ENCODE measurements at regions not wholly inside any gene's neighbourhood (a gene's known extent, or its start where the extent isn't known, plus 50 kb on each side); places are given as distances from the start of the nearest gene placed in this dataset.
"Not testable (repeated sequence)": the region's sequence is repeated elsewhere in the genome, so short reads cannot be mapped to it uniquely, and the experiment has no call there.

DNA sequence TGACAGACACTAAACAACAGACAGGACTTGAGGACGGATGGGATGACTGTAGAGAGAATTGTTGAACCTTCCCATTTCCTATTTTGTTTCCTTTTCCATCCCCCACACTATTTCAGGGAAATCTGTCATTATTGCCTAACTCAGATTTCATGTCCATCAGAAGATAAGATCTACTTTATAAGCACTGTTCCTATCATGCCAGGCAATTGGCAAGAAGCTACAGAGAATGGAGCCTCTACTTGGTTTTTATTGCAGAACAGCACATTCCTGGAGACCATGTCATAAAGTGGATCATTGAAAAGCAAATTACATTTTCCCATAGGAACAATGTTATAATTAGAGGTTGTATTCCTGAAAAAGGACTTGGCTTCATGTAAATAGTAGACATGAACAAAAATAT is 173.7 kb upstream of the KIF2A start:
- DNase-seq = no peak

DNA sequence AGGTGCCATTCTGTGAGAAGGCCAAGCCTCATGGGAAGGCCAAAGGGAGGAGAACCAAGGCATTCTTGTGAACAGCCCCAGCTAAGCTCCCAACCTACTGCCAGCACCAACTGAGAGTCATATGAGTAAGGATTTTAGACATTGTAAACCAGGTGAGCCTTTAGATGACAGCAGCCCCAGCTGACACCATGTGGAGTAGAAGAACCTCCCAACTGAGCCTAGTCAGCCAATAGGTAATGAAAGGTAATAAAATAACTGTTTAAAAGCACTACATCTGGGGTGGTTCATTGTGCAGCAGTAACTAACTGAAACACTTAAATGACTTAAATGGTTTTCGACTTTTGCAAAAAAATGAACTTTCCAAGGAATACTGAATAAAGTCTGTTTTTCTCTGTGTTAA is 172.6 kb upstream of the KIF2A start:
- DNase-seq = no peak

DNA sequence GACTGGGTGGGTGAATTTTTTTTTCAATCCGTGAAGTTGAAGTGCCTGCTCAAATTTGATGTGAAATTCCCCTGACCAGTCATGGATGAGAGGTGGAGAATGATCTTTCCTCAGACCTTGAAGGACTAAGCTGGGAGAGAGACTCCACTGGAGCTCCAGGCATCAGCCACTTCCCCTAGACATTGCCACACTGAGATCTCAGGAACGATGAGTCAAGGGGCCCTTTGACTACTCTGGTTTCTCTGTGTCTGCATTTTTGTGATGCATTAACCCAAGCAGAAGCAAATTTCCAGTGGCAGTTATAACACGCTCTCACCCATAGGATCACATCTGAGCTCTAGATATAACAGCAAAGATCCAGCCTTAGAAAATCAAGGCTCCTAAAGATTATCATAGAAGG is 171.2 kb upstream of the KIF2A start:
- DNase-seq = no peak

DNA sequence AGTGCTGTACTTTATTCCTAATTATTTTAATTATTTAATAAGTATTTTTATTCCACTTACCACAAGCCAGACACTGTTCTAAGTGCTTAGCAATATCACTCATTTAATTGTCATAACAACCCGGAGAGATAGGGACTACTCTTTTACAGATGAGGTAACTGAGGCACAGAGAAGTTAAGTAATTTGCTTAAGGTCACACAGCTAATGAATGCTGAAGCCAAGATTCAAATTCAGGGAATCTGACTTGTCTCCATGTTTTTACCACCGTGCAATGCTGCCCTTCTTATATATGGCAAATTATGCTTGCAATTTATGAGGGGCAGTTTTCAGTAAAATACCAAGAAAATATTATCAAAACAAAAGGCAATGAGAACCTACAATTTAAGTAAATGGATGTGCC is 168.4 kb upstream of the KIF2A start:
- no peak for DNase-seq

DNA sequence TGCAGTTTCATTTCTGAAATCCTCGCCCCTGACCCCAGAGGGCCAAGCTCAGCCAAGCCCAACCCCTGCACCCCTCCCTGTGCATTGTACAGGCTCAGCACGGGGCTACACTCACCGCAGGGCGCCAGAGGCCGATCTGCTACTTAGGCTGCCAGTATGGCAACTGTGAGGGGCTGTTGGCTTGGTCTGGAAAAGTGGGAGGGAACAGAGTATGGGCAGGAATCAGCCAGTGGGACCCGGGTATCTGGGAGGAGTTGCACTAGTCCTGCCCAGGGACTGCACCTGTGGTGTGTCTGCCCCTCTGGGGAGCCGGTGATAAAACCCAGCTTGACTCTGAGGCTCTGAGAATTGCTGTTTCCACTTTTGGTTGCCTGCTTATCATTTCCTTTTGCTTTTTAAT is 167.4 kb upstream of the KIF2A start:
- DNase-seq = peak; percentile 20

DNA sequence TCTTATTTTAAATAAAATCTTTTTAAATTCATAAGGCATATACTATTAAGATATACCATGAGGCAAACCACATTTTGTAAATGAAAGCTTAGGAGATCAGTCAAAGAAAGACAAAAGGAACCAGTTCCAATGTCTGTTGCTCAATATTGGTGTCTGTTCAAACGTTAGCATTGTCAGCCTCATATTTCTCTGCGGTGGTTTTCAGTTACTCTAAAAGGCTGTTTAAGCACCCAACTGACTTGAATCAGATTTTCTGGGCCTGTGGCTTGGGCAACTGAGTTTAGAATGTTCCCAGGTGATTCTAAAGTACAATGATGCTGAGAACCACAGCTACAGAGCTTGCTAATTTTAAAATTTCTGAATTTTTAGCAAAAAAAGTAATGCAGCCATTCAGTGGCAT is 166.3 kb upstream of the KIF2A start:
- no peak for DNase-seq

DNA sequence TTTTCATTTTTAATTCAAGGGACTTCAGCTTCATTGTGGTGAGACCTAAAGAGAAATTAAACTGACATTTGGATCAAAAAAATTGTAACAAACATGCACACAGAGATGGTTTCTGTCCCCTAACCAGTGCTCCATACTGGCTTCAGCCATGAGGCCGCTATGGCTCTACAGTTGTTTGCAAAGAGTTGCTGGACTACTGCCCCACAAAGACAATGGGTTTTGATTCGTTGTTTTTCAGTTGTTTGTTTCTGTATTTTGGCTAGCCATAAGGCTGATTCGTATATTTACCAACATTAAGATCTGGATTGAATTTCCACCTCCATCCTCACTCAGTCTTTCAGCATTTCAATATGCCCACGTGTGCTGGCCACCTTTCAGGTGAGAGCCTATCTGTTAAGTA is 163.7 kb upstream of the KIF2A start:
- no peak for DNase-seq

DNA sequence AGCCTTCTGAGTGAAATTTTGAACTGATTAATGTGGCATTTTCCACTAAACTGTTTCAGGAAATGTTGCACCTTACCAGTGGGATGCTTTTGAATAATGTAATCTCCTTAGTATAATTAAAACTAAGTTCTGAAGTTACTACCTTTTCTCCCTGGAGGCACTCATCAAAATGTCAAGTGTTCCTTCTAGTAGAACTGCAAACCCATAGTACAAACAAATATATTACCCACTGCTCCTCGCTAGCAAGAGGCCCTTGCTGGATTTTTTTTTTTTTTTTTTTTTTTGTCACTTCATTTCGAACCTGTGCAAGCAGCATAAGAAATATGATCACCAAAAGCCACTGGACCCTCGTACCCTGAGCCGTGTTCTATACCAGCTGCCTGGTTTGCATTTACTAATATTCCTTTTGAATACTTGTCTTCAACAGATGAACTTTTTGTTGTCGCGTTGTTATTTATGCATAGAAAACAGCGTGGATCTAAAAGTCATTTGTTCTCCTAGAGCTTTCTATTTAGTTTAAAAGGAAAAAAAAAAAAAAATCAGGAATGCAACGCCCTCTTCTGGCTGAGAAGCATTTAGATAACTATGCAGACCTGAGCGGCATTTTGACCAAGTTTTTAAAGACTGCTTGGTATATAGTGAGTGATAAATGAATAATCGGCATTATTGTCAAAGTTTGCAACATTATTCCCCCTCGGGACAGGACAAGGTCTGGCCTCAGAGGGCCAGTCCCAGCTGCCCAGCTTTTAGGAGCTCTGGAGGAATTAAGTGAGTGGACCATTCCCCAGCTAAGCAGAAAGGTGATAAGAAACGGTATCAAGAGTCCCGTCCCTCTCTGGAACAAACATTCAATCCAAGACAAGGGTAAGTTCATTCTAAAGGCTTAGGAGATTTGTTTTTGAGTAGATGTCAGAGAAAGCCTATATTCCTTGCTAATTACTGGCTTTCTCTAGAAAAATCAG is 162.5 kb upstream of the KIF2A start:
- DNase-seq = peak; percentile 37

DNA sequence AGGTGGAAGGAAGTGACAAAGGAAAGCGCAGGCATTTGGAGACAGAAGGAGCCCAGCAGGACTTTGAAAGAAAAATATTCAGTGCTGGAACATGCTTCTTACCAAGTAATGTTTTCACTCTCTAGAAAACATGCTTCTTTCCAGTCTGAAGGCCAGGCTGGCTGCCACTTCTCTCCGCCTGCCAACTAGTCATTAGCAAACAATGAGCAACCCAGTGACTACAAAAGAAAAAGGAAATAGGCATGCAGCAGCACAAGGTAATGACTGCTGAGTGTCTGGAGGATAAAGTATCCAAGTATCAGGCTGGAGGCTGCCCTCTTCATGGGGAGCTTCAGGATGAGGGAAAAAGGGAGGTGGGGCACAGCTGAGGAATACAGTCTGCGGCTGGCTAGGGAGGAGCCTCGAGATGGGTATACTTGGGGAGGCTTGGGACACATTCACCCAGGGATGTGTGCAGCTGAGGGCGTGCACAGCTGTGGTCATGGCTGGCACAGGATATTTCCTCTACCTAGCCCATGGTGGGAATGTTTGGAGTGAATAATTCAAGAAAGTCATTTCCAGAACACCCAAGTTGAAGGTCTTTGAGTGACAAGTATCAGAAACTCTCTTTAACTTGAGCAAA is 161.5 kb upstream of the KIF2A start:
- peak; percentile 52 for DNase-seq

DNA sequence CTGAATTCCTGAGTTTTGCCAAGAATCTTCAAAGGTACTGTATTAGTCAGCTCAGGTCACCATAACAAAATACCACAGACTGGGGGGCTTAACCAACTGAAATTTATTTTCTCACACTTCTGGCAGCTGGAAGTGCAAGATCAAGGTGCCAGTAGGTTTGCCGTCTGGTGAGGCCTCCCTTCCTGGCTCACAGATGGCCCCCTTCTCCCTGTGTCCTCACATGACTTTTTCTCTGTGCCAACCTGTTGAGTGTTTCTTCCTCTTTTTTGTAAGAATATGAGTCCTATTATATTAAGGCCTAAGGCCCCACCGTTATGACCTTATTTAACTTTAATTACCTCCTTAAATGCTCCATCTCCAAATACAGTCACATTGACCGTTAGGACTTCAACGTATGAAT is 156.1 kb upstream of the KIF2A start:
- DNase-seq = no peak

DNA sequence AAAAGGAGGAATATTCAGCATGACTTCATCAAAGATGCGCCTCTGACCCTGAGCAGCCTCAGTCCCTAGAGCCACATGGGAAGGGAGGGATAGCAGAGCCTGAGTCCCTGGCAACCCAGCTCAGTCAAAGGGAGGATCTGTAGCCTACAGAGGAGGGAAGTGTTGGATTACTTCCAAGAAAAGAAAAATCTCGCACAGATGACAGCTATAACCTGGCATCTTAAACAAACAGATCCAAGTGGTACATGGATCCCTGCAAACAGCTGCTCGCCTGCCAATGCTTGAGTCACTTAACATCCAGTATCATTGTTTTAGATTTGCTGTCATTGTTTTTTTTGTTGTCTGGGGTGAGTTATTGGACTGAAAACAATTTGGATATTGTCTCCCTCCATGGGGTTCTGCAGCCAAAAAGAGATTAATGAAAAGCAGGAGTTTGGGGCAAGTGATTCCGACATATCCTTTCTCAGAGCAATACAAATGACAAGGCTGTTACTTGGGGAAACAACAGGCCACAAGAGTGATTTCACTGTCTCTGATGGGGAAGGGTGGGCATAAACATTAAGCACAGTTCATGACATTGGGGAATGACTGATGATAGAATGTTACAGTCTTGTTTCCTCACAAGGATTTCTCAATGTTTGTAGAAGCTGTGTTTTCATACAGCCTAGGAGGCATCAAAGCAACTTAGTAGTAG is 153.5 kb upstream of the KIF2A start:
- no peak for DNase-seq

DNA sequence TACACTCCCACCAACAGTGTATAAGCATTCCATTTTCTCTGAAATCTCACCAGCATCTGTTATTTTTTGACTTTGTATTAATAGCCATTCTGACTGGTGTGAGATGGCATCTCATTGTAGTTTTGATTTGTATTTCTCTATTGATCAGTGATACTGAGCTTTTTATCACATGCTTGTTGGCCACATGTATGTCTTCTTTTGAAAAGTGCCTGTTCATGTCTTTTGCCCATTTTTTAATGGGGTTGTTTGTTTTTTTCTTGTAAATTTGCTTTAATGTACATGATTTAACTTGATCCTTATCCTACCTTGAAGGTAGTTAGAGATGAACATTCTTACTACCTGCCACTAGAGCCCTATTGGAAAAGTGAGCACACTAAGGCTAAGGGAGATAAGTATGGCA is 151.2 kb upstream of the KIF2A start:
- DNase-seq = no peak

DNA sequence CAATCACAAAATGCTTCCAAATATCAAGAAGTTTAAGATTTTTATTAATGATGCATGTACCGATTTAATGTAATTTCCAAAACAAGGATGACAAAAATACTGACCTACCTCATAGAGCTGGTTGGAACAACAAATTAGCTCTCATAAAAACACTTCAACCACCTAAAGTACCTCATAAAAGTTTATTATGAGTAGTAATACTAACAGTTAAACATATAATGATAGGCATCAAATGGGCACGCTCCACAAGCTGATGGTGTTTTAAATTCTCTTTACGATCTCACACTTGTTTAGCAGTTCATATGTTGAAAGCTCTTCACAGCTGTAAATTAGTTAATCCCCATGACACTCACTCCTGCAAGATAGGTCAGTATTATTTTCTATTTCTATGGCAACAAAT is 150.0 kb upstream of the KIF2A start:
- DNase-seq = no peak

DNA sequence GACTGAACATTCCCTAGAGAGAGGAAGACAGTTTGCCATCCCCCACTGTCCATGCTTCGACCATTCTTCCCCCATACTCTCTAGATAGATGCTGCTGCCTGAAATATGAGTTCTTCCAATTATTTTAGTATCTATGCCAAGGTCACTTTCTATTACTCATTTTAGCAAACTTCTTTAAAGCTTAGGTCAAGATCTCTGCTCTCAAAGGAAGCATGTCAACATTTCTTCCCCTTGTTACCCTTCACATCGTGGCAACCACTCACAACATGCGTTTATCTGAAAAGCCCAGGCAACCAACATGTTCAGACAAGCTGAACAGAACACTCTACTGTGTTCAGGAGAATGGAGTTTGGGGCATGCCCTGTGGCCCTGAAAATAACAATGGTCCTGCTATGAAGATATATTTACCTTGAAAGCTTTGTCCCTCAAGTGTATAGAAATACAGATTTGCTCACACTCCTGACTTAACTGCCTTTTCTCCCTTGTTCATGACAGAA is 138.4 kb upstream of the KIF2A start:
- DNase-seq = peak; percentile 33

DNA sequence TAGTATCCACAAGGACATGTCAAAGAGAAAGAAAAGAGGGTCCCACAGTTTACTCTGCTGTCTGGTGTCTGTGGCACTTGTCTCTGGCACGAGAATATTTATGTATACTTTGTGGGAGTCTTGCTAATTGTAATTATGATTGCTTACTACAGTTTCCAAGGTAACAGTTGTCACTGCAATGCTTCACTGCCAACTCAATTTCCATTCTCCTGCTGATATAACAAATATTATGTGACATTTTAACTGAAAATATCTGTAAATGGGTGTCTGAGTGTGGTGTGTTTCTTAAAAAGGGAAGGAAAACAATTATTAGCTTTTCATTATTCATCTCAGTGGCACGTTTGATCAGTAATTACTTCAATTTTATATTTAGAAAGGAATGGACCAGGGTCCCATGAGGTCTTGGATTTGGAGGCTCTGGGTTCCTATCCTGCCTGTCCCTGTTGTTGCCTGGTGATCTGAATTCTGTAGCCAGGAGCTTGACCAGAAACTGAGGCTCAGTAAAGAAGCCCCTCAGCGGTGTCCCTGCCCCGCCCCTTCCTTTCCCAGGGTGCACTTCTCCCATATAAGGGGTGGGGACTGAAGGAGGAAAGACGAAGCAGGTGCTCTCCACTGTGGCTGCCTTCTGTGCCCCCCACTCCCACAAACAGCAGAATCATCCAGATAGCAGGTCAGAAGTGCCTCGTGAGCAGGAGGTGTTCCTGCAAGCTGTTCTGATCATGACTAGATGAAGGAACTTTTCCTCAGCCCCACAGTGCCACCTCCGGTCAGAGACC is 137.3 kb upstream of the KIF2A start:
- DNase-seq = peak; percentile 17

DNA sequence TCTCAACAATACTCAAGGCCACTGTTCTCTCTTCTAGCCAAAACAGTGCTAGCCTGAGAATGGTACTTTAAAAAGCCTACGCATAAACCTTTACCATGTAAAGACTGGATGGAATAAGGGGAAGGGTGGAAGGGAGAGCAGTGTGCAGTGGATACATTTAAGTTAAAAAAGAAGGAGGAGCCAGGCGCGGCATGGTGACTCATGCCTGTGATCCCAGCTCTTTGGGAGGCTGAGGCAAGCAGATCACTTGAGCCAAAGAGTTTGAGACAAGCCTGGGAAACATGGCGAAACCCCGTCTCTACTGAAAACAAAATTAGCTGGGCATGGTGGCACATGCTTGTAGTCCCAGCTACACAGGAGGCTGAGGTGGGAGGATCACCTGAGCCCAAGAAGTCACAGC is 127.7 kb upstream of the KIF2A start:
- no peak for DNase-seq

DNA sequence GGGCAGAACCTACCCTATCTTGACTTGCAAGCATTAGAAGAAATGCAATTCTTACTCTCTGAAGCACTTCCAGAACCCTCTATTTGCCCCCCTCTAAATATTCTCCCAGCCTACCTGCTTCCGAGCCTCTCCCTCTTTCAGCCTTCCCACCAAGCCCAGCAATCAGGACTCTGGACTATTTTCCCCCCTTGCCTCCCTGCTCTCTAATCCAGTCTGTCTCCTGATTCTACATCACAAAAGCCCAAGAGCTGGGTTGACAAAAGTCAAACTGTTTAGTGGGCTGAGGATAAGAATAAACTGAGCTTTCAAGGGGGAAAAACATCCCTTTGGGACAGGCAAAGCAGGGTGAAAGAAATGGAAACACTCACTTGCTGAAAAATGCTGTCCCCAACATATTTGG is 123.2 kb upstream of the KIF2A start:
- DNase-seq = no peak

DNA sequence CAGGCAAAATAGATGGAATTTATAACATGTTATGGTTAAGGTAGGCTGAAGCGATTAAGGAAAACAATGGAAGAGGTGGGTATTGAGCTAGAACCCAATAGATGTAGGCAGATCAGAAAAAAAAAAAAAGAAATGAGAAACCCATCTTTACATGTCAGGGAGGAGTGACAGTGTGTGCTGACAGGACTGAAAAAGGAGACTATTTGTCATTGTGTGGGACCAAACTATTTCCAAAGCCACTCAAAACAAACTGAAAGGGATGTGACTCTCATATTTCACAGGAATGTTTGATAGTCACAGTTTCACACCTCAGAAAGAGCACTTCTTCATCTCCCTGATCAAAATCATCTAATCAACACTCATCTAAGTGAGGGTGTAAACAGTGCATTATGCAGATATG is 122.3 kb upstream of the KIF2A start:
- DNase-seq = no peak

DNA sequence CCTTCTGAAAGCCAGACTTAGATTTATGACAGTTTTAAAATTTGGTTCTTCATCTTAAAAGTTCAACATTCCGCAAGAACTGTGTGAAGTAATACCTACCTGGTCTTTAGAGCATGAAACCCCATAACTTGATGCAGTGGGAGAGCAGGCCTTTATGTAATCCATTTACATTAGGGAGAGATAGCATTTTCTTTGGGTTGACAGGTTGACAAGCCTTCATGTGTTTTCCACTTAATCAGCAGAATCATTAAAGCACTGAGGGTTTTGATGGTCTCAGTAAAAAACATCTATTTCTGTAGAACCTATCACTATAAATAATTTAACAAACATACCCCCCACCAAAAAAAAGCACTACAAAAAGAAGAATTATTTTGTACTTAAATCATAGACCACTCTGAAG is 121.6 kb upstream of the KIF2A start:
- no peak for DNase-seq

DNA sequence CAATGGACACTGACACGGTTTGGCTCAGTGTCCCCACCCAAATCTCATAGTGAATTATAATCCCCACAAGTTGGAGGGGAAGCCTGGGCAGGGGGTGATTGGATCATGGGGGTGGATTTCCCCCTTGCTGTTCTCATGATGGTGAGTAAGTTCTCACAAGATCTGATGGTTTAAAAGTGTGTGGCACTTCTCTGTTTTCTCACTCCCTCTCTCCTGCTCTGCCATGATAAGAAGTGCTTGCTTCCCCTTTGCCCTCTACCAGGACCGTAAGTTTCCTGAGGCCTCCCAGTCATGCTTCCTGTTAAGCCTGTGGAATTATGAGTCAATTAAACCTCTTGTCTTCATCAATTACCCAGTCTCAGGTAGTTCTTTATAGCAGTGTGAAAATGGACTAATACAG is 115.8 kb upstream of the KIF2A start:
- DNase-seq = no peak

DNA sequence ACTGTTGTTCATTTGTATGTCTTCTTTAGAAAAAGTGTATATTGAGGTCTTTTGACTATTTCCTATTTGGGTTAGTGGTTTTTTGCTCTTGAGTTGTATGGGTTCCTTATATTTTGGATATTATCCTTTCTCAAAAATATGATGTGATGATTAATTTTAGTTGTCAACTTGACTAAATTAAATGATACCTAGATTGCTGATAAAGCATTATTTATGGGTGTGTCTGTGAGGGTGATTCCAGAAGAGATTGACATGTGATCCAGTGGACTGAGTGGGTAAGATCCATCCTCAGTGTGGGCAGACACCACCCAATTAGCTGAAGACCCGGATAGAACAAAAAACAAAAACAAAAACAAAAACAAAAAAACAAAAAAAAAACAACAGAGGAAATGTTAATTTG is 115.1 kb upstream of the KIF2A start:
- DNase-seq = no peak

DNA sequence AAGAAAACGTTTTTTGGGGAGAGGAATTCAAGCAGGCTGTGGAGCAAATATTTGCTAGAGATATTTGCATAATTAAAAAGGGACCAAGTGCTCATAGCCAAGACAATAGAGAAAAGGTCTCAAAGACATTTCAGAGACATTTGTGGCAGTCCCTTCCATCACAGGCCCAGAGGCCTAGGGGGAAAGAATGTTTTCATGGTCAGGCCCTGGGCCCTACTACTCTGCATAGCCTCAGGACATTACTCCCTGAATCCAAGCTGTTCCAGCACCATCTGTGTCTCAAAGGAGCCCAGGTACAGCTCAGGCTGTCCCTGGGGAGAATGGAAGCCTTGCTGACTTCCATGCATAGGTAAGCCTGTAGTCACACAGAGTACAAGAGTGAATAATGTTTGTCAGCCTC is 113.0 kb upstream of the KIF2A start:
- no peak for DNase-seq

DNA sequence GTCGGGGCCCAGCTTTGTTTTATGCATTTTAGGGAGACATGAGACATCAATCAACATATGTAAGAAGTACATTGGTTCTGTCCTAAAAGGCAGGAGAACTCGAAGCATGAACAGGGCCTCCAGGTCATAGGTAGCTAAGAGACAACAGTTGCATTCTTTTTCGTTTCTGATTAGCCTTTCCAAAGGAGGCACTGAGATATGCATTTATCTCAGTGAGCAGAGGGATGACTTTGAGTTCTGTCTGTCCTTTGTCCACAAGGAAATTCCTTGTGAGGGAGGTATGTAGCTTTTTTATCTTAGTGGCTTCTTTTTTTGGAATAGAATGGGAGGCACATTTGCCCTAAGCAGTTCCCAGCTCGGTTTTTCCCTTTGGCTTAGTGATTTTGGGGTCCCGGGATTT is 109.5 kb upstream of the KIF2A start:
- DNase-seq = not testable (repeated sequence)

Measured in NCI-H774 (cell line).